OCI-LY7 (cell line): ENCODE measurements at regions not wholly inside any gene's neighbourhood (a gene's known extent, or its start where the extent isn't known, plus 50 kb on each side); places are given as distances from the start of the nearest gene placed in this dataset.

Experiments used
- CTCF ChIP-seq: fragments of 200-600 bp; sonication (generic); conservative IDR thresholded peaks from 2 replicates; pipeline ENCODE4 v1.5.1; 2014; ENCODE audit warnings: mild to moderate bottlenecking, antibody characterized with exemption, low read length, moderate library complexity, mixed read lengths
- EZH2phosphoT487 ChIP-seq: fragments of 200-600 bp; sonication (generic); IDR thresholded peaks from 2 replicates; pipeline ENCODE4 v1.6.1; 2018; ENCODE audit warnings: low read depth, borderline replicate concordance, mild to moderate bottlenecking, mixed run types, antibody characterized with exemption, low read length, moderate library complexity, mixed read lengths

GRCh38 chr20:48191200-48191599 is 405.9 kb upstream of the SULF2 start:
- no peak for TF ChIP-seq CTCF
- no peak for TF ChIP-seq EZH2phosphoT487
